SIG-M5 treated with dmso at 0.1 percent for 504 hours (cell line): ENCODE measurements at regions not wholly inside any gene's neighbourhood (a gene's known extent, or its start where the extent isn't known, plus 50 kb on each side); places are given as distances from the start of the nearest gene placed in this dataset.
"Not testable (repeated sequence)": the region's sequence is repeated elsewhere in the genome, so short reads cannot be mapped to it uniquely, and the experiment has no call there.

Experiments
- DNase-seq: peaks from one replicate; lab custom pipeline; 2025; ENCODE audit not compliant: unreplicated experiment; lab: John Stamatoyannopoulos, UW

DNA sequence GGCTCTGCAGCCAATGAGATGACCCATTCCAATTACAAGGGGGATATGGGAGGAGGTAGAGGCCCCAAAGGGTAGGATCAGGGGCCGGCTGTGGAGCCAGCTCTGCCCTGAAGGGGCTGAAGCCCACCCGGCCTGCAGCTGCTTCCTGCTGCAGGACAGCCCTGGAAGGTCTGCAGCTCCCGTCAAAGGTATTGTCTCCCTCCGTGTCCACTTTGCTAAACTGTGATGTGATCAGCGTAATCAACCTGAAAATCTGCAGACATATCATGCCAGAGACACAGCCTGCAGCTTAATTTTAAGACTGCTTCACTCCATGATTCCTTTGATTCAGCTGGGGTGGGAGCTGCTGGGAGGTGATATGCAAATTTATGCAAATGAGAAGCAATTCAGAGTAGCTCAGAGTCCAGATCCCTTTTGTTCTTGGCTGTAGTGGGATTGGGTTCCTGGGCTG lies 90.7 kb downstream of the GADD45G start:
- no peak for DNase-seq

DNA sequence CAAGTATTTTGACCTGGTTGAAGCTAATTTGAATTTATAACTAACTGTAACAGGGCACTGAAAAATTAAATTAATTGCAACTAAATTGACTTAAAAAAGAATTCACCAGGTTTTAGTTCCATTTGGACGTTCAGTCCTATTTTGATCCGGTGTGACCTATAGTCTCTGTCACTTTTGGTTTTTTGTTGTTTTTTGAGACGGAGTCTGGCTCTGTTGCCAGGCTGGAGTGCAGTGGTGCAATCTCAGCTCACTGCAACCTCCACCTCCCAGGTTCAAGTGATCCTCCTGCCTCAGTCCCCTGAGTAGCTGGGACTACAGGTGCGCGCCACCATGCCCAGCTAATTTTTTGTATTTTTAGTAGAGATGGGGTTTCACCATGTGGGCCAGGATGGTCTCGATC lies 91.2 kb downstream of the GADD45G start:
- DNase-seq = not testable (repeated sequence)

DNA sequence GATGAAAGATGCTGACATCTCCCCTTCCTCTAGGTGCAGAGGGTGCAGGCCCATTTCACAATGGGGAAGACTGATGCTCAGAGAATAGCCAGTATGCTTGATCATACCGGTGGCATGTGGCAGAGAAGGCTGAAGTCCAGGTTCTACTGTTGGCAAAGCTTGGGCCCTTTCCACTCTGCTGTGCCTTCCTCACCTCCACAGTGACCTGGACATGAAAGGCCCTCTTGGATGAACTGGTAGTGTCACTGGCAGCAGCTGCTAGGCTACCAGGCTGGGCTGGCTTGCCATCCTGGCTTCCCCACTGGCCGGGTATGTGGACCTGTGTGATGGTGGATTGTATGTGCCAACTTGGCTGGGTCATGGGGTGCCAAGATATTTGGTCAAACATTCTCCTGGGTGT lies 92.0 kb downstream of the GADD45G start:
- no peak for DNase-seq

DNA sequence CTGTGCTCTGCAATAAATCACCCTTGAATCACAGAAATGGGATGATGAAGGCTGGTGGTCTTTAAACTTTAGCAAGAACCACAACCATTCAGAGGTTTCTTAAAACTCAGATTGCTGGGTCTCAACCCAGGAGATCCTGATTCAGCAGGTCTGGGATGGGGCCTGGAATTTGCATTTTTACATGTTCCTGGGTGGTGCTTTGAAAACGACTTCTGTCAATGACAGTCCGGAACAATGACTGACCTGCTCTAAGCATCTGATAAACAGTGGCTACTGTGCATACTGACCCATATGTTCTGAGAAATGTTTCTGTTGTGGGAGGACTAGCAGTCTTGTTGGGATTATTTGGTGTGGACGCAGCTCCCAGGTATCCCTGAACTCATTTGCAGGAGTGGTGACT lies 92.7 kb downstream of the GADD45G start:
- no peak for DNase-seq

DNA sequence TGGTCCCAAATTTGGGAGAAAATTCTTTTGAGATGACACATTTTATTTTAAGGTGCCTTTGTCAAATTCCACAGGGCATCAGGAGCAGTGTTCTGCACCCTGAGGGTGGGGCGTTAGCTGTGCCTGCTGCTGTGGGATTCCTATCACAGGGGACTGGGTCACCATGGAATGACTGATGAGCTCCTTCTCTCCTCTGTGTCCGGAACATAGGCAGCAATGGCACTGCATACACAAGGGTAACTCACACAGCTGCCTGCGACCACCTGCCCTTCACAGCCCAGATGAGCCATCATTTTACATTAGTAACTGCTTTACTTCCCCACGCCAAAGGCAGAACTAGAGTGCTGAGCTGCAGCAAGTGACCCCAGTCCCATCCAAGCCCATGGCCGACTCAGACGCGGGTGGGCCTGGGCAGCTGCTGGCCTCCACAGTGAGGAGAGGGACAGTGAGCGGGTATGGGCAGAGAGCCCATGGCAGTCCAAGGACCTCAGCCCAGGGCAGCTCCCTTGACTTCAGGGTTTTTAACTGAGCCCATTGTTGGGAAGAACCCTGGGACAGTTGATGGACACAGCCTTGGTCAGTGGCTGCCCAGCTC lies 93.7 kb downstream of the GADD45G start:
- no peak for DNase-seq

DNA sequence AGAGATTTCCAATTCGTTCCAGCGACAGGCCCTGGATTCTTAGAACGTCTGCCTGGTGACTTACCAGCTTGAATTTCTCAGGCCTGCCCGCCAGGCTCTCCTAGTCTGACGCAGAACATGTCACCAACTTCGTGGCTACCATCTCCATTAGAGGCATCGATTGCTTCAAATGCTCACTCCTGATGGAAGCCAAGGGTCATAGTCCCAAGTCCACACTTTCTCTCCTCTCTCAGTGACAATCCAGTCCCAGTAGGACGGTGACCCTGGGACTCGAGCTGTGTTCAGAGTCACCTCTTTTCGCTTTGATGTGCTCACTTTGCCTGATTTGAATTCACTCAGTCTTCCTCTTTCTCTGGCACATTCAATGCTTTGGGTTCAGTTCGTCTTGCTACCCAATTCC lies 94.8 kb downstream of the GADD45G start:
- DNase-seq = no peak

DNA sequence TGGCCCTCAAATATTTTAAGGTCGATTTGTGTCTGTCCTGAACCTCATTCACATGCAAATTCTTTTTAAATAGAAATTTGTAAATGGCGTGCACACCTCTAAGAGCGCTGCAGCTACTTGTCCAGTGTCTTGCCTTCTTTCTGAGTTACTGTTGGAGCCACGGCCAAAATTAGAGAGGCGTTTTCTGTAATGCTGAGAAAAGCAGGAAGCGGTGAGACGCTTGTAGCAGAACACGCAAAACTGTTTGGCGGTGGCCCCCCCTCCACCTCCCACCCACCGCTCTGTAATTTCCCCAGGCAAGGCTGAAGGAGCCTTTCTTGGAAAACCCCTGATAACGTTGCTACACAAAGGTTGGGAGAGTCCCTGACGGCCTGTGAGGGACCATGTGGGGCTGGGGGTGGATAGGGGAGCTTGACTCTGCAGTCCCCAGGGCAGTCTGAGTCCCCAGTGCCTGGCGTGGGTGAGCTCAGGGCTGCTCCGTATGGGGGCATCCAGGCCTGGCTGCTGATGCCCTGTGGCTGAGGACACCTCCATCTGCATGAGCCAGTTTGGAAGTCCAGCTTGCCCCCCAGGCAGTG lies 96.5 kb downstream of the GADD45G start:
- no peak for DNase-seq

DNA sequence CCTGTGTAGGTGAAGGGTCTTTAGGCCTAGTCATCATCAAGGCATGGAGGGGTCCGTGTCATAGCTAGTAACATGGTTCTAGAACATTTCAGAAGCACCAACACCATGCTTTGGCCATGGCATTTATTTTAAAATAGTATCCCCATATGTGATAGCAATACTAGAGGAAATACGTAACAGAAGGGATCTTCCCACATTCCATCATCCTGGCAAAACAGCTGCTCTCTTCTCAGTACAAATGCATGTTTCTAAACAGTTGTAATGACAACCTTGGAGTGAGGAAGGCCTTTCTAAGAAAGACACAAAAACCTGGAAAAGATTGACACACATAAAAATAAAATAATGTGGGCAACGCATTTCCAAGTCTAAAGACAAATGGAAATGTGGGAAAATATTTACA lies 97.6 kb downstream of the GADD45G start:
- DNase-seq = no peak

DNA sequence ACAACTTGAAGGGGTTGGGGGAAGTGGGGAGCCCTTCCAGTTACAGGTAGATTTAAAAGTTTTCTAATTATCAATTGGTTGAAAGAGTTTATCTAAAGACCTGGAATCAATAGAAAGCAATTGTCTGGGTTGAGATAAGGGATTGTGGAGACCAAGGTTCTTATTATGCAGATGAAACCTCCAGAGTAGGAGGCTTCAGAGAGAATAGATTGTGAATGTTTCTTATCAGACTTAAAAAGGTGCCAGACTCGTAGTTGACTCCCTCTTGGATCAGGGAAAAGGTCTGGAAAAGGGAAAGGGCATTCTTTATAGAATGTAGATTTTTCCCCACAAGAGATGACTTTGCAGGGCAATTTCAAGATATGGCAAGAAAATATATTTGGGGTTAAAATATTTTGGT lies 100.8 kb downstream of the GADD45G start:
- no peak for DNase-seq

DNA sequence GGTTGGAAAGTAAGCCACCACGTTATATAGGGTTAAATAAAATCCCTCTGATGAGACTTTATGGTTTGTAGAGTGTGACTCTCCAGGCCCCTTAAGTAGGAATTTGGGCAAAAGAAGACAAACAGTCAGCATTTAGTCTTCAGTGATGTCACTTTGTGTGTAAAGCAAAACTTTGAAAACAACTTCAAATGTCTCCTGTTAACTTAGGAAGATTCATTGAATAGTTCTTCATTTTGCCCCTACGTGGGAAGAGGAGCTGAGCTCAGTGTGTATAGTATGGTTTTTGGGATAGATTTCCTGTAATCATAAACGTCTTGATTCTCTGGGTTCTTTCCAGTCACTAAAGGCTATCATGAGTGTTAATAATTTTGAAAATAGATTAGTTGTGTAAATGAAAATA lies 101.3 kb downstream of the GADD45G start:
- DNase-seq = no peak

DNA sequence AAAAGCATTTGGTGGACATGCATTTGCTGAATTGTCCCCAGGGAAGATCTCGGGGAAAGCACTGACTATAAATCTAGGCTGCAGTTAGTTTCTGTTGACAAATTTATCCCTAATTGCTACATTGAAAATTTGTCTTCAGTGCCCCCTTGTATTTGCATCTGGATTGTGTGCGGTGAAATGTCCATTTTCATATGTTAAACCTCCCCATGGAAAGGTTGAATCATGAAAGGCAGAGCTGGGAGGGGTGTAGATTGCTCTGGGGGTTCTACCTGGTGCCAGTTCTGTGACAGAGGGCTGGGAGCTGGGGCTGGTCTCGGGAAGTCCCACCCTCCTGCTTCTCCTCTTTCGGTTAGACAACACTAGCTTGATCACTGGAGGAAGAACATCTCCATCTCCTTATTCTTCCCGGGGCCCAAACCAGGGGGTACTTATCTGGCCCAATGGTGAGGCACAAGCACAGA lies 101.9 kb downstream of the GADD45G start:
- no peak for DNase-seq

DNA sequence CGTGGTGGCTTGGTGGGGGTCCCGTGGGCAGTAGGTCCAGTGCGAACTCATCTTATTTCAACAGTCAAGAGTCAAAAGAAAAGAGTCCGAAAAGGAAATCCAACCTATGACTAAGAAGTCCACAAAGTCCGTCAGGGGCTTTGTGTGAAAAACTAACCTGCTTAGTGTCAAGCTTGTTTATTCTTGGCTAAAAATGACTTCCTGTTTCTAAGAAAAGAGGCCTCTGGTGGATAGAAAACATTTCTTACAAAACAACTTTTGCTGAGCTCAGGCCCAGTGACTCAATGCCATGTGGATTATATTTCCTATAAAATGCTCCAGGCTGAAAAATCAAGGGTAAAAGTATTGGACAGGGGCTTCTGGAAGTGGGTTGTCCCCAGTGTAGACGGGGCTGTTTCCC lies 105.9 kb downstream of the GADD45G start:
- DNase-seq = no peak

DNA sequence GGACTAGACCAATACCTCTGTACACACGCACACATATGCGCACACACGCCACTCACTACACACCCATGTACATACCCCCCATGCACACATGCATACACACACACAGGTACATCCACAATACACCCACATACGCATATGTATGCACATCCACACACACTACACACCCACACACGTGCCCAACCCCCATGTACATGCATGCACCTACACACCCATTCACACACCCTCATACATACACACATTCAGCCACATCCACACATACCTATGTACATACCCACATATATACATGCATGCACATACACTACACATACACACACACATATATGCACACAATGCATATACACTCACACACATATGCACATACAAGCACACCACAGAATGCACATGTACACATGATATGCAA lies 107.1 kb downstream of the GADD45G start:
- DNase-seq = no peak

DNA sequence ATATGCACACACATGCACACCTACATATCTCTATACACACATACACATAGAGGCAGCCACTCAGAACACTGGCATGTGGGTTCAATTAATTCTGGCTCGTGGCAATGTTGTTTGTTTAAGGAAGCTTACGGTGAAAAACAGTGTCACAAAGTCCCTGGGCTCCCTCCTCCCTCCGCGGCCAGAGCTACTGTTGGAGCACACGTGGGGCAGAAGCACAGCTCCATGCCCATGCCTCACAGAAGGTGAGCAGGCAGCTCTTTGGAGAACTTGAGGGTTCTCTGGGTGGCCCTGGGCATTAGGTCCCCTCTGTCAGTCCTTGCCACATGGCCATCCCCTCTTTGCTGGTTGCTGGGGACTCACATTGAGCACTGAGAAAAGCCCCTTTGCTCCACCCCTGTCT lies 107.5 kb downstream of the GADD45G start:
- no peak for DNase-seq

DNA sequence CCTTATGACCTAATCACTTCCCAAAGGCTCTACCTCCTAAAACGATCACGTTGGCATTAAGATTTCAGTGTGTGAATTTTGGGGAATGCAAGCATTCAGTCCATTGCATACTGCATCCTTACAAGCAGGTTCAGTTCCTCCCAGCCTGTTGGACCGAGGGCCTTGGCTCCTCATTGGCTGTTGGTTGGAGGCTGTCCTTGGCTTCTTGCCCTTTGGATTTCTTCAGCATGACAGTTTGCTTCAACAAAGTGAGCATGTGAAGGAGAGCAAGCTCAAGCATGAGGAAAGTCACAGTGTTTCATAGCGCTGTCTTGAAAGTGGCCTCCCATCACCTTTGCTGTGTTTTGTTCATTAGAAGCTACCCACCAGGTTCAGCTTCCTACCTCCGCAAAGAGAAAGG lies 109.5 kb downstream of the GADD45G start:
- DNase-seq = no peak

DNA sequence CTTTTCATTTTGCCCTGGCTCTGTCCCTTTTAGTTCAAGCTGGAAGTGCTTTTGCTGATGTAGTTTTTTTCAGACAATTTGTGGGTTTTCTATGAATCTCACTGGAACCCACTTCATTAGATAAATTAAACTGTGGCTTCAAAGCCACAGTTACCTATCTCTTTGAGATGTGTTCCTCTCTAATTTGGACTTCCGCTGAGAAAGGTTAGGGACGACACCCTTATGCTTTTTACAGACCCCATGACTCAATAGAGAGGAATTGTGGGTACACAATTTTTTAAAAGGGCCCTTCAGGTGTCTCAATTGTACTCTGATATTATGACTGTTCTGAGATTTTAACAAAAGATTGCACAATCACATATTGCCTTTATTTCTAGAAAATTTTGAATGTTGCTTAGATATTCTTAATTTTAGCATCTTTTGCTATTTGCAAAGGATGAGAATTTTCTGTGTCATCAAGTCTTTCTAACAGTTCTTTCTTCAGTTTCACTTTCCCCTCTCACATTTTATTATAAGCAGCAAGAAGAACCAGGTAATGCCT lies 110.6 kb downstream of the GADD45G start:
- no peak for DNase-seq

DNA sequence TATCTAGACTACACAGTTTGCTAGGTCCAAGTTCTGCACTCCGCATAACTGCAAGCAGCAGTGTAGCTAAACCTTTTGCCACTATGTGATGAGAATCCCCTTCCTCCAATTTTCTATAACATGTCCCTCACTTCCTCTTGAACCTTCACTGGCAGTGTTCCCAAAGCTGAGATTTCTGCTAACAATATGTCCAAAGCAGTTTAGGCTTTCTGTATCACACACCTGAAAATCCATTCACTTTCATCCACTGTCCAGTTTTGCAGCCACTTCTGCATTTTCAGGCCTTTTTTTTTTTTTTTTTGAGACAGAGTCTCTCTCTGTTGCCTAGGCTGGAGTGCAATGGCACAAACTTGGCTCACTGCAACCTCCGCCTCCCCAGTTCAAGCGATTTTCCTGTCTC lies 111.1 kb downstream of the GADD45G start:
- no peak for DNase-seq

DNA sequence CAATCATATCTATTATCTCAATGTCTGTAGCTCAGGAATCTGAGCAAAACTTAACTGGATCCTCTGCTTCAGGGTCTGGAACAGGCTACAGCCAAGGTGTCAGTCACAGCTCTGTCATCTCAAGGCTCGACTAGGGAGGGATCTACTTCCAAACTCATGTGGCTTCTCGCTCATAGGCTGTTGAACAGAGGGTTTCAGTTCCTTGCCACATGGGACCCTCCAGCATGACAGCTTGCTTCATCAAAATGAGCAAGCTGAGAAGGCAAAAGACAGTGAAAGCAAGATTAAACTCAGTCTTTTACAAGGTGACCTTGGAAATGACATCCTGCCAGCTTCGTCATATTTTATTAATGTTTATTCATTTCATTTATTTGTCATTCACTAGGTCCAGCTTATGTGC lies 111.7 kb downstream of the GADD45G start:
- no peak for DNase-seq

DNA sequence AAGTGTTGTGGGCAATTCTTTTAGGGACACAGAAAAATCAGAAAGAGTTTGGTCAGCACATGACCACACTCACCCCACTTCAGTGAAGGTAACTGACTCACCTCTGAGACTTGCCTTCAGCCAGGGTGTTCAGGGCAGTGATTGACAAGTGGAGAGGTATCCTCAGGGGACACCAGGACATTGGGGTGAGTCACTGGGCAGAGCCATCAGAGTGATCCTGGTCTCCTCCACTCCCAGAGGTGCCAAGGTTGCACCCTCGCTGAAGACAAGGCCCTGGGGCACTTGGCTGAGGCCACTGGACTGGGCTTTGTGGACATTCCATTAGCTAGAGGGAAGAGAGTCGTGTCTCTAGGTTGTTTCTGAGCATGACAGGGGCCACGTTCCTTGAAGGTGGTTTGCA lies 113.4 kb downstream of the GADD45G start:
- no peak for DNase-seq

DNA sequence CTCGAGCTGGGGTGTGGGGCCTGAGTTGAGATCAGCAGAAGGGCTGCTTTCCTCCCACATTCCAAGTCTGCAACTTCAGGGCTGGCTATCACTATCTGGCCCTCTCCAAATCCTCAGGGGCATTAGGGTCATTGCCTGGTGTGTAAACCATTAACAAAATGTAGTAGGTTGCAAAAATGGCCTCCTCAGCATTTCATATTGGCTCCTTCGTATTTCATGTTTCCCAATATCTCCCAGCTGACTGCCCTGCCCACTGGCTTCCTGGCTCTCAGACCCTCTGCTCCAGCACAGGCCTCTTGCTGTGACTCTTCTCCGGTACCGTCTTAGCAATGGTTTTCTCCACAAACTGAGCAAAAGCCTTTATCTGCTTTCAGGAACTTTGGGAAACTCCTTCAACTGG lies 113.8 kb downstream of the GADD45G start:
- DNase-seq = no peak

DNA sequence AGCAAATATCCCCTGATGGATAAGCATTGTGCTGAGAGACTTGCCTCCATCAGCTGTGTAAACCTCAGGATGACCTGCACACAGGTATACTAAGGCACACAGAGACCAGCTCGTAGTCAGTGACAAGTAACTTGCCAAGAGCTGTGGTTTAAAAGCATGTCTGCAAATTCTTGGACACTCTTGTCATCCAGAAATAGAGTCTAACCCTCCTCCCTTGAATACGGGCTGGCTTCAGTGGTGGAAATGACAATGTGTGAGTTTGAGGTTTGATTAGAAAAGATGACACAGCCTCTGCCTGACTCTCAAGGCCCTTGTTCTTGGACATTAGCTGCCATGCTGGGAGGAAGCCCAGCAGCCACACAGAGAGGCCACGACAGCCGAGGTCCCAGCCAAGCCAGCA lies 114.4 kb downstream of the GADD45G start:
- DNase-seq = no peak

DNA sequence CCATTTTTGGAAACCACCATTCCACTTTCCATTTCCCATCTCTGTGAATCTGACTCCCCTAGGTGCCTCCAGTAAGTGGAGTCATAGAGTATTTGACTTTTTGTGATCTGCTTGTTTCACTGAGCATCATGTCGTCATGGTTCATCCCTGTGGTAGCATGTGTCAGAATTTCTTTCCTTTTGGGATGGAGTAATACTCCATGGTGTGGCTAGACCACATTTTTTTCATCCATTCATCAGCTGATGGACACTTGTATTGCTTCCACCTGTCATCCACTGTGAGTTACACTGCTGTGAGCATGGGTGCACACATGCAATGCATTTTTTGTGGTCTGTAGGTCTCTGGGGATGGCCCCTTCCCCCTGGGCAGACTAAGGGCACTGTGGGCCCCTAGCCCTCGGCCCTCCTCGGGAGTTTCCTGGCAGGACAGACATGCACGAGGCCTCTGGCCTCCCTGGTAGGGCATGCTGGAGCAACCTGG lies 115.9 kb downstream of the GADD45G start:
- no peak for DNase-seq

DNA sequence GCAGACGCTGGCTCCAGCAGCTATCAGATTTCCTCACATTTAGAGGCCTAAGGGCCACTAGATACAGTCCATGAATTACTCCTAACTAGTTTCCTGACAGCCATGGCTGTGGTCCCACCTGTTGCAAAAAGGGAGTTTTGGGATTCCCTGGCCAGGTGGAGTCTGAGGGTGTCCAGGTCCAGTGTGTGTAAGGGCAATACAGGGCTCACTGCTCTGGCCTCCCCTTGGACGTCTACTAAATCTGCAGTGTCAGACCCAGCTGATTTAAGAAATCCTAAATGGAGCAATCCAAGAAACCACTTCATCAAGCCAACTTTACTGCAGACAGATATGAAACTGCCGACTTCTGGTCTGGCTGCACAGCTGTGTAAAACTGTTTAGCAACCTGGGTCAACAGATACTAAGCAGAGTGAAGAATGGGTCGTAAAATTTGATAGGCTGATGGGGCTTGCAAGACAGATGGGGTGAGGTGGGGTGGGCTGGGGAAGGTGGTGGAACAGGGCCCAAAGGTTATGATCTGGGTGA lies 116.4 kb downstream of the GADD45G start:
- no peak for DNase-seq
